Nephron (organoid): ENCODE measurements at regions not wholly inside any gene's neighbourhood (a gene's known extent, or its start where the extent isn't known, plus 50 kb on each side); places are given as distances from the start of the nearest gene placed in this dataset.
A peak's percentile ranks its signal among the peaks of the same experiment; 100 is the strongest.

ENCODE experiments used
- H3K27ac Mint-ChIP-seq, 3 experiments: 2 replicates each; pipeline ENCODE4 v1.8.0; 2020; ENCODE audit warnings: mixed read lengths in 3 of 3, mild to moderate bottlenecking in 2 of 3, moderate library complexity in 1 of 3
- H3K27me3 Mint-ChIP-seq: 2 replicates; pipeline ENCODE4 v1.8.0; 2021; ENCODE audit warnings: low read depth, mild to moderate bottlenecking, moderate library complexity, mixed read lengths
- H3K36me3 Mint-ChIP-seq: 2 replicates; pipeline ENCODE4 v1.8.0; 2020; ENCODE audit warnings: low read depth, mixed read lengths
- H3K4me1 Mint-ChIP-seq: 2 replicates; pipeline ENCODE4 v1.8.0; 2020; ENCODE audit warnings: mixed read lengths
- H3K4me3 Mint-ChIP-seq, 3 experiments: 2 replicates each; pipeline ENCODE4 v1.8.0; 2020; ENCODE audit warnings: mild to moderate bottlenecking in 3 of 3, mixed read lengths in 3 of 3, moderate library complexity in 2 of 3
- H3K9me3 Mint-ChIP-seq: 2 replicates; pipeline ENCODE4 v1.8.0; 2020; ENCODE audit warnings: mixed read lengths
- TF ChIP-seq, protein P1 (sequence below), 3 experiments: fragments of 200-600 bp; sonication (generic); IDR thresholded peaks; one replicate each; pipeline ENCODE4 v1.5.0; 2021; ENCODE audit warnings: antibody characterized with exemption in 3 of 3; ENCODE audit not compliant: unreplicated experiment in 3 of 3

DNA sequence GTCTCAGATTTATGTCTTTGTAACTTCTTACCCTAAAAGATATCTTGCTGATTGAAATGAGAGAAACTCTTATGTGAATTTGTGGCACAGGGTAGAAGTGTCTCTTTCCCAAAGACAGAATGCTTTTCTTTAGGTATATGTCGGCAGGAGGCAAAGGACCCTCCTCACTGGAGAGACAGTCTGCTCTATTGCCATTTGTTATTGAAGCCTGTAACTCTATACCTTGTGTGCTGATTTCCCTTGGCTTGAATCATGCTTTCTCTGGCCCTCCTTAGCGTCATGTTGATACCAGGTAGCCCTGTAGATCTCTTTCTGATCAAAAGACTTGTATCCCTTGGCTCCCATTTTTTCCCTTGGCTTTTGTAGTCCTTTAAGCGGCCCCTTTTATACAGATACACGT lies 284.3 kb downstream of the CXXC4 start:
- Mint-ChIP-seq H3K27me3 (no peaks in the 10 kb centered on the region), H3K27ac (no peak overlapping the region), H3K36me3 (no peaks in the 10 kb centered on the region), H3K4me1 (no peaks in the 10 kb centered on the region), H3K9me3 (no peaks in the 10 kb centered on the region), H3K4me3 (no peak overlapping the region)
- TF ChIP-seq, protein P1, sequence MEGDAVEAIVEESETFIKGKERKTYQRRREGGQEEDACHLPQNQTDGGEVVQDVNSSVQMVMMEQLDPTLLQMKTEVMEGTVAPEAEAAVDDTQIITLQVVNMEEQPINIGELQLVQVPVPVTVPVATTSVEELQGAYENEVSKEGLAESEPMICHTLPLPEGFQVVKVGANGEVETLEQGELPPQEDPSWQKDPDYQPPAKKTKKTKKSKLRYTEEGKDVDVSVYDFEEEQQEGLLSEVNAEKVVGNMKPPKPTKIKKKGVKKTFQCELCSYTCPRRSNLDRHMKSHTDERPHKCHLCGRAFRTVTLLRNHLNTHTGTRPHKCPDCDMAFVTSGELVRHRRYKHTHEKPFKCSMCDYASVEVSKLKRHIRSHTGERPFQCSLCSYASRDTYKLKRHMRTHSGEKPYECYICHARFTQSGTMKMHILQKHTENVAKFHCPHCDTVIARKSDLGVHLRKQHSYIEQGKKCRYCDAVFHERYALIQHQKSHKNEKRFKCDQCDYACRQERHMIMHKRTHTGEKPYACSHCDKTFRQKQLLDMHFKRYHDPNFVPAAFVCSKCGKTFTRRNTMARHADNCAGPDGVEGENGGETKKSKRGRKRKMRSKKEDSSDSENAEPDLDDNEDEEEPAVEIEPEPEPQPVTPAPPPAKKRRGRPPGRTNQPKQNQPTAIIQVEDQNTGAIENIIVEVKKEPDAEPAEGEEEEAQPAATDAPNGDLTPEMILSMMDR (IDR thresholded peaks at IDR 0.05; ENCODE audit: unreplicated experiment in 3 of 3), result no peak

DNA sequence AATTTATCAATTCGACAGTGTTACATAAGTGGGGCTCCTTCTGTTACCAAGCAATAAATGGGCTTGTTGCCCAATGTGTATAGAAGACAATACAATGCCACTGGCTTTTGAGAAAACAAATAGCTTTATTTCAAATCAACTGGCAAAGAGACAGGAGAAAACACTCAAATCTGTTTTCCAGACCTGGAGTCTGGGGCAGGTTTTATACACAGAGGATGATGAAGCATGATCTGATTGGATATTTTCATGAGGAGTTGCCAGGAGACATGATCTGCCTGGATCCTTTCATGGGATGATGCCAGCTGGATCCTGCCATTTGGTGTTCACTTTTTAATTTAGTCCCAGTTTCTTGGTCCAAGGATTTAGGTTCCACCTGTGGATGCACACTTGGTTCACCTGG lies 287.9 kb downstream of the CXXC4 start:
- Mint-ChIP-seq H3K36me3 (no peaks in the 10 kb centered on the region), H3K27ac (no peak overlapping the region), H3K27me3 (no peaks in the 10 kb centered on the region), H3K9me3 (peaks cover 10% of the 10 kb centered on the region), H3K4me3 (no peak overlapping the region), H3K4me1 (no peaks in the 10 kb centered on the region)
- TF ChIP-seq, protein P1 (IDR thresholded peaks at IDR 0.05; ENCODE audit: unreplicated experiment in 3 of 3), result no peak

DNA sequence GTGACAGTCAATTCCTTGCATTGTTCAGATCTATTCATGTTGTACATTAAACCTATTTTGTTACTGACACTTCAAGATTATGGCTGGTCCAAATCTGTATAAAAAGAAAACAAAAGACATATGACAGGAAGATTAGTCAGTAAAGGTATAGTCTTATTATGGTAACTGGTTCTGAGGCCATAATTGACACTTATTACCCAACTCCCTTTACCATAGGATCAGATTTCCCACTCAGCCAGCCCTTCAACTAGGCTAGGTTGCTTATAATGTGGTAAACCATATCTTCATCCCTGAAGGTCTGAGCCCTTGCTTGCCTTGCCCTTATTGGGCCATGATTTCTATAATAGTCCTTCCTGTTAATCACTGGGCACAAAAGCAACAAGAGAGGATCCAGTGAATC lies 289.6 kb downstream of the CXXC4 start:
- no peaks in the 10 kb centered on the region for H3K36me3 Mint-ChIP-seq
- H3K27me3 Mint-ChIP-seq, result no peaks in the 10 kb centered on the region
- TF ChIP-seq, protein P1 (IDR thresholded peaks at IDR 0.05; ENCODE audit: unreplicated experiment in 3 of 3), result no peak
- H3K4me1 Mint-ChIP-seq, result no peaks in the 10 kb centered on the region
- no peak overlapping the region for H3K4me3 Mint-ChIP-seq
- H3K9me3 Mint-ChIP-seq, result peaks cover 10% of the 10 kb centered on the region
- no peak overlapping the region for H3K27ac Mint-ChIP-seq

DNA sequence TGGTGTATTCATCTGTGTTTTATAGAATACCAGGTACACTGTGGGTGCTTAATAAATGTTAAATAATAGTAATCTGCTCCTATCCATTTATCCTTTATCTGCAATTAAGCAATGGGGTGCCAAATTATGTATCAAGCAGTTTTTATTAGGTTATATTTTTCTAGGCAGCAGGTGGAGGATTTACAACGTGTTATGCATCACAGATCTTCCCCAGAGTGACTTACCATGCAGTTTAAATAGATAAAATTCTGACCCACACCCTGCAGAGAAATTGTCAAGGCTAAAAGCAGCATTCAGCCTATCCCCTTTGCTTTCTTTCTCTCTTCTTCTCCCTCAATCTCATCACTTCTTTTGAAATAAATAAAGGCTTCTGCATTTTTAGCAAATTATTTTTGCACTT lies 306.4 kb downstream of the CXXC4 start:
- no peaks in the 10 kb centered on the region for H3K27me3 Mint-ChIP-seq
- H3K4me3 Mint-ChIP-seq, result no peak overlapping the region
- H3K4me1 Mint-ChIP-seq, result no peaks in the 10 kb centered on the region
- no peaks in the 10 kb centered on the region for H3K36me3 Mint-ChIP-seq
- TF ChIP-seq, protein P1 (IDR thresholded peaks at IDR 0.05; ENCODE audit: unreplicated experiment in 3 of 3), result no peak
- H3K9me3 Mint-ChIP-seq, result no peaks in the 10 kb centered on the region
- no peak overlapping the region for H3K27ac Mint-ChIP-seq

DNA sequence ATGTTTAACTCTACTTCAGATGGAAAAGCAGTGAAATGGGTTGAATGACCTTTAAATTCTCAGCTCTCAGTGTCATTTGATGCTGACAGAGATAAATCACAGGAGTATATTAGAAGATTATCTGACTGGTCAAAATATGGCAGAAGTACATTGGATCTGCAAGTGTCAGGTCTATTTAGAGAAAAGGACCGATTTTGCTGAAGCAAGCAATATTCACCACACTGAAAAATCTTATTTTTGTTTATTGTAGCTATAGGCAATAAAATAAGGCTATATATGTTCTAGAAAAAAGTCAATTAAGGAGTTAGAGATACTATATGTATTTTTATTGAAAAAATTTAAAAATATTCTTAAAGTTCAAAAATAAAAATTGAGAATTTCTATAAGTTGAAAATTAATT lies 325.3 kb downstream of the CXXC4 start:
- Mint-ChIP-seq H3K27ac (no peak overlapping the region), H3K36me3 (no peaks in the 10 kb centered on the region), H3K4me3 (no peak overlapping the region), H3K4me1 (no peaks in the 10 kb centered on the region), H3K9me3 (no peaks in the 10 kb centered on the region), H3K27me3 (no peaks in the 10 kb centered on the region)
- TF ChIP-seq, protein P1 (IDR thresholded peaks at IDR 0.05; ENCODE audit: unreplicated experiment in 3 of 3), result no peak

DNA sequence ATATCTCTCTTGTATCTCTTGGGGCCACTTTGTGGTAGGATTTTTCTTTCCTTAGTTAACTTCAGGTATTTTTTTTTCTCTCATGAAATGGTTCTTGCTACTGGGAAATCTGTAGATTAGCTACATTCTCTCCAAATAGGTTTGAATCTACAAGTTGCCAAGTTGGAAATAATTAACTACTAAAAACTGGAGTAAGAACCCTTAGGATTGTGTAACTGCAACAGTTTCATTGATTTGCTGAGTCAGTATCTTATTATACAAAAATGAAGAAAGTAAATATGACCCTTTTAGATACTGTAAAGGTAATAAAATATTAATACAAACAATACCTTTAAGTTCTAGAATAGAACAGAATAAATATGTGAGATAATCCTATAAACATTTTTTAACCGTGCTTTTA lies 327.9 kb downstream of the CXXC4 start:
- Mint-ChIP-seq H3K27me3 (no peaks in the 10 kb centered on the region), H3K4me1 (no peaks in the 10 kb centered on the region), H3K36me3 (no peaks in the 10 kb centered on the region), H3K27ac (peak overlapping the region in 1 of 3 experiments; percentile 22), H3K9me3 (no peaks in the 10 kb centered on the region), H3K4me3 (no peak overlapping the region)
- TF ChIP-seq, protein P1 (IDR thresholded peaks at IDR 0.05; ENCODE audit: unreplicated experiment in 3 of 3), result no peak
